ENCODE measurements at regions not wholly inside any gene's neighbourhood (a gene's known extent, or its start where the extent isn't known, plus 50 kb on each side); places are given as distances from the start of the nearest gene placed in this dataset.

GRCh38 chr5:154669402-154669801 is 85.8 kb upstream of the LARP1 start:
- no peak for TF ChIP-seq EP300 (IDR thresholded peaks at IDR 0.05)
- no peak for TF ChIP-seq CHD4 (IDR thresholded peaks at IDR 0.05; ENCODE audit: borderline replicate concordance)
- TF ChIP-seq POLR2A (IDR thresholded peaks at IDR 0.05; ENCODE audit: low read length), result no peak
- no peak for TF ChIP-seq PBX3 (IDR thresholded peaks at IDR 0.05)
- no peak for TF ChIP-seq HES2 (IDR thresholded peaks at IDR 0.05)
- no peak for TF ChIP-seq ZSCAN20 (CRISPR knock-in tag; IDR thresholded peaks at IDR 0.05)
- no peak for TF ChIP-seq CTCF (IDR thresholded peaks at IDR 0.05)
- TF ChIP-seq RCOR1 (IDR thresholded peaks at IDR 0.05; ENCODE audit: low read depth, low read length), result no peak
- TF ChIP-seq MAZ (IDR thresholded peaks at IDR 0.05; ENCODE audit: borderline replicate concordance, low read depth, low read length), result no peak
- TF ChIP-seq CHD2 (IDR thresholded peaks at IDR 0.05; ENCODE audit: low read length, partially characterized antibody), result no peak
- TF ChIP-seq, protein P1, sequence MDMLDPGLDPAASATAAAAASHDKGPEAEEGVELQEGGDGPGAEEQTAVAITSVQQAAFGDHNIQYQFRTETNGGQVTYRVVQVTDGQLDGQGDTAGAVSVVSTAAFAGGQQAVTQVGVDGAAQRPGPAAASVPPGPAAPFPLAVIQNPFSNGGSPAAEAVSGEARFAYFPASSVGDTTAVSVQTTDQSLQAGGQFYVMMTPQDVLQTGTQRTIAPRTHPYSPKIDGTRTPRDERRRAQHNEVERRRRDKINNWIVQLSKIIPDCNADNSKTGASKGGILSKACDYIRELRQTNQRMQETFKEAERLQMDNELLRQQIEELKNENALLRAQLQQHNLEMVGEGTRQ (IDR thresholded peaks at IDR 0.05), result no peak
- TF ChIP-seq EHMT2 (IDR thresholded peaks at IDR 0.05; ENCODE audit: low read depth), result no peak

Measured in A549 (cell line).